HEK293 (cell line): ENCODE measurements at regions not wholly inside any gene's neighbourhood (a gene's known extent, or its start where the extent isn't known, plus 50 kb on each side); places are given as distances from the start of the nearest gene placed in this dataset.

Experiments
- KLF16 ChIP-seq: fragments of 450-650 bp; formaldehyde crosslinking; IDR thresholded peaks from 2 replicates; pipeline ENCODE4 v1.5.1; 2017; ENCODE audit warnings: missing biosample characterization, missing genetic modification characterization
- YY1 ChIP-seq: fragments of 450-650 bp; formaldehyde crosslinking; IDR thresholded peaks from 2 replicates; pipeline ENCODE4 v1.5.1; 2018; ENCODE audit warnings: missing biosample characterization, missing genetic modification characterization
- ZNF37A ChIP-seq: fragments of 450-650 bp; IDR thresholded peaks from 2 replicates; pipeline ENCODE4 v1.5.1; 2018; ENCODE audit warnings: missing biosample characterization, missing genetic modification characterization
- ZNF426 ChIP-seq: fragments of 450-650 bp; formaldehyde crosslinking; IDR thresholded peaks from 2 replicates; pipeline ENCODE4 v1.5.1; 2017; ENCODE audit warnings: missing biosample characterization, missing genetic modification characterization, mild to moderate bottlenecking, inconsistent platforms, moderate library complexity
- TF ChIP-seq, protein P1 (sequence below): fragments of 450-650 bp; formaldehyde crosslinking; IDR thresholded peaks from 2 replicates; pipeline ENCODE4 v1.5.1; 2016; ENCODE audit warnings: missing biosample characterization, missing genetic modification characterization
- TF ChIP-seq, protein P2 (sequence below): fragments of 450-650 bp; formaldehyde crosslinking; optimal IDR thresholded peaks from 2 replicates; pipeline ENCODE3; 2016; ENCODE audit warnings: missing biosample characterization, mild to moderate bottlenecking, missing genetic modification characterization
- TF ChIP-seq, protein P3 (sequence below): fragments of 450-650 bp; formaldehyde crosslinking; IDR thresholded peaks from 2 replicates; pipeline ENCODE4 v1.5.1; 2016; ENCODE audit warnings: missing biosample characterization, missing genetic modification characterization

DNA sequence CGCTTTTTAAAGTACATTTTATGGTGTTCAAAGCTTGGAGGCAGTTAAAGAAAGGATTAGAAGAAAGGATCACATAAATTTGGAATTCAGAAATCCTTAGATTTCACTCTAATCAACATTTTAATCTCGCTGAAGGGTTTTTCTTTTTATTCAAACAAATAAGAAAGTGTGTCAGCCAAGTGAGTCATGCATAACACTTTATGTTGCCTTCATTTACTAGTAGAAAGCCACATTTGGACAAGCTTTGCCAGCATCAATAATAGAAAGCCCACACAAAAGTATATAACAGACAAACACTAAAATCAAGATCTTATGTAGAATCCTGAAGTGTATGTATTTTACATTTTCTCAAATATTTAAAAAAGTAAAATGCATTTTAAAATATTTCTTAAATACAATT is 154.9 kb upstream of the TRPC4 start:
- TF ChIP-seq ZNF426 (no peak), ZNF37A (tag by site-specific recombination) (no peak), YY1 (tag by site-specific recombination) (no peak), KLF16 (tag by site-specific recombination) (no peak)
- TF ChIP-seq, protein P1, sequence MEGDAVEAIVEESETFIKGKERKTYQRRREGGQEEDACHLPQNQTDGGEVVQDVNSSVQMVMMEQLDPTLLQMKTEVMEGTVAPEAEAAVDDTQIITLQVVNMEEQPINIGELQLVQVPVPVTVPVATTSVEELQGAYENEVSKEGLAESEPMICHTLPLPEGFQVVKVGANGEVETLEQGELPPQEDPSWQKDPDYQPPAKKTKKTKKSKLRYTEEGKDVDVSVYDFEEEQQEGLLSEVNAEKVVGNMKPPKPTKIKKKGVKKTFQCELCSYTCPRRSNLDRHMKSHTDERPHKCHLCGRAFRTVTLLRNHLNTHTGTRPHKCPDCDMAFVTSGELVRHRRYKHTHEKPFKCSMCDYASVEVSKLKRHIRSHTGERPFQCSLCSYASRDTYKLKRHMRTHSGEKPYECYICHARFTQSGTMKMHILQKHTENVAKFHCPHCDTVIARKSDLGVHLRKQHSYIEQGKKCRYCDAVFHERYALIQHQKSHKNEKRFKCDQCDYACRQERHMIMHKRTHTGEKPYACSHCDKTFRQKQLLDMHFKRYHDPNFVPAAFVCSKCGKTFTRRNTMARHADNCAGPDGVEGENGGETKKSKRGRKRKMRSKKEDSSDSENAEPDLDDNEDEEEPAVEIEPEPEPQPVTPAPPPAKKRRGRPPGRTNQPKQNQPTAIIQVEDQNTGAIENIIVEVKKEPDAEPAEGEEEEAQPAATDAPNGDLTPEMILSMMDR (tag by site-specific recombination): no peak
- TF ChIP-seq, protein P2, sequence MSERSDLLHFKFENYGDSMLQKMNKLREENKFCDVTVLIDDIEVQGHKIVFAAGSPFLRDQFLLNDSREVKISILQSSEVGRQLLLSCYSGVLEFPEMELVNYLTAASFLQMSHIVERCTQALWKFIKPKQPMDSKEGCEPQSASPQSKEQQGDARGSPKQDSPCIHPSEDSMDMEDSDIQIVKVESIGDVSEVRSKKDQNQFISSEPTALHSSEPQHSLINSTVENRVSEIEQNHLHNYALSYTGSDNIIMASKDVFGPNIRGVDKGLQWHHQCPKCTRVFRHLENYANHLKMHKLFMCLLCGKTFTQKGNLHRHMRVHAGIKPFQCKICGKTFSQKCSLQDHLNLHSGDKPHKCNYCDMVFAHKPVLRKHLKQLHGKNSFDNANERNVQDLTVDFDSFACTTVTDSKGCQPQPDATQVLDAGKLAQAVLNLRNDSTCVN (tag by site-specific recombination): no peak
- TF ChIP-seq, protein P3, sequence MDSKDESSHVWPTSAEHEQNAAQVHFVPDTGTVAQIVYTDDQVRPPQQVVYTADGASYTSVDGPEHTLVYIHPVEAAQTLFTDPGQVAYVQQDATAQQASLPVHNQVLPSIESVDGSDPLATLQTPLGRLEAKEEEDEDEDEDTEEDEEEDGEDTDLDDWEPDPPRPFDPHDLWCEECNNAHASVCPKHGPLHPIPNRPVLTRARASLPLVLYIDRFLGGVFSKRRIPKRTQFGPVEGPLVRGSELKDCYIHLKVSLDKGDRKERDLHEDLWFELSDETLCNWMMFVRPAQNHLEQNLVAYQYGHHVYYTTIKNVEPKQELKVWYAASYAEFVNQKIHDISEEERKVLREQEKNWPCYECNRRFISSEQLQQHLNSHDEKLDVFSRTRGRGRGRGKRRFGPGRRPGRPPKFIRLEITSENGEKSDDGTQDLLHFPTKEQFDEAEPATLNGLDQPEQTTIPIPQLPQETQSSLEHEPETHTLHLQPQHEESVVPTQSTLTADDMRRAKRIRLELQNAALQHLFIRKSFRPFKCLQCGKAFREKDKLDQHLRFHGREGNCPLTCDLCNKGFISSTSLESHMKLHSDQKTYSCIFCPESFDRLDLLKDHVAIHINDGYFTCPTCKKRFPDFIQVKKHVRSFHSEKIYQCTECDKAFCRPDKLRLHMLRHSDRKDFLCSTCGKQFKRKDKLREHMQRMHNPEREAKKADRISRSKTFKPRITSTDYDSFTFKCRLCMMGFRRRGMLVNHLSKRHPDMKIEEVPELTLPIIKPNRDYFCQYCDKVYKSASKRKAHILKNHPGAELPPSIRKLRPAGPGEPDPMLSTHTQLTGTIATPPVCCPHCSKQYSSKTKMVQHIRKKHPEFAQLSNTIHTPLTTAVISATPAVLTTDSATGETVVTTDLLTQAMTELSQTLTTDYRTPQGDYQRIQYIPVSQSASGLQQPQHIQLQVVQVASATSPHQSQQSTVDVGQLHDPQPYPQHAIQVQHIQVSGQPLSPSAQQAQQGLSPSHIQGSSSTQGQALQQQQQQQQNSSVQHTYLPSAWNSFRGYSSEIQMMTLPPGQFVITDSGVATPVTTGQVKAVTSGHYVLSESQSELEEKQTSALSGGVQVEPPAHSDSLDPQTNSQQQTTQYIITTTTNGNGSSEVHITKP: no peak
